ENCODE measurements at regions not wholly inside any gene's neighbourhood (a gene's known extent, or its start where the extent isn't known, plus 50 kb on each side); places are given as distances from the start of the nearest gene placed in this dataset.
"Not testable (repeated sequence)": the region's sequence is repeated elsewhere in the genome, so short reads cannot be mapped to it uniquely, and the experiment has no call there.

GRCh38 chr11:129699711-129700304 lies 115.8 kb upstream of the TMEM45B start:
- DNase-seq (ENCODE audit: low read depth): no peak

GRCh38 chr11:129700701-129701100 lies 114.9 kb upstream of the TMEM45B start:
- no peak for DNase-seq (ENCODE audit: low read depth)

GRCh38 chr11:129701706-129702105 lies 113.9 kb upstream of the TMEM45B start:
- DNase-seq (ENCODE audit: low read depth): no peak

DNA sequence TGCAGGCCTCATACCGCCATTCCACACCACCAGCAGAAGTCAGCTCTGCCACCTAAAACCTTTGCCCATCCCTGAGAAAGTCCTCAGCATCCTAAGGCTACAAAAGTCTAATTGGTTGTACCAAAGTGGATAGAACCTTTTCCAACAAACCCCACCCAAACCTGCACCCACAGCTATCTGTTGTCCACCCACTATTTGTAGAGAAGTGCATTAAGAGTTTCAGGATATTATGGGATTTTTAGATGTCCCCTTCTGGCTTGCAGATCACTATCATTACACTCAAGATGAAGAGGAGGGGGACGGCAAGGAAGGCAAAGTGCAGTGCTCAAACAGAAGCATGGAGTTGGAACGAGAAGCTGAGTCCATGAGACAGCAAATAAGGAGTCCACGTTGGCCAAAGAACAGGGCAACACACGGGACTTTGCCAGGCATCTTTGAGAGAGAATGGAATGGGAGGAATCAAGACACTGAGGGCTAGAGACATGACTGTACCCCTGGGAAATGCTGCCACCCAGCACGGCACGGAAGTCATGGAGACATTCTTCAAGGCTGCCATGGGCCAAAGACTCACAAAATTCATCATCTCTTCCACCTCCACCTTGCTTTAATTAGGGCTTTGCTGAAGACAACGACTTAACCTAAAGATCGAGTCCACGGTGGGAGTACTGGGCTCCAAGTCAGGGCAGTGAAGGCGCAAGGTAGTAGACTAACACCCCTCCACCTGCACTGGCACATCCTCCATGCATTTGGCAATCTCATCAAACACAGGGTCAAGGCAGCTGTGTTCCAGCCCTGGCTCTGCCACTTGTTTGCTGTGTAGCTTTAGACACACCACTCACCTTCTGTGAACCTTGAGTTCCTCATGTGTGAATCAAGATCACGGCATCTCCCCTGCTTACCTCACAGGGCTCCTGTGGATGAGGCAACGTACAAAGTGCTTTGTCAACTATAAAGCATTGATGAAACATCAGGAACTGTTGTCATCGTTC lies 112.9 kb upstream of the TMEM45B start:
- DNase-seq (ENCODE audit: low read depth): no peak

GRCh38 chr11:129703846-129704245 lies 111.8 kb upstream of the TMEM45B start:
- no peak for DNase-seq (ENCODE audit: low read depth)

DNA sequence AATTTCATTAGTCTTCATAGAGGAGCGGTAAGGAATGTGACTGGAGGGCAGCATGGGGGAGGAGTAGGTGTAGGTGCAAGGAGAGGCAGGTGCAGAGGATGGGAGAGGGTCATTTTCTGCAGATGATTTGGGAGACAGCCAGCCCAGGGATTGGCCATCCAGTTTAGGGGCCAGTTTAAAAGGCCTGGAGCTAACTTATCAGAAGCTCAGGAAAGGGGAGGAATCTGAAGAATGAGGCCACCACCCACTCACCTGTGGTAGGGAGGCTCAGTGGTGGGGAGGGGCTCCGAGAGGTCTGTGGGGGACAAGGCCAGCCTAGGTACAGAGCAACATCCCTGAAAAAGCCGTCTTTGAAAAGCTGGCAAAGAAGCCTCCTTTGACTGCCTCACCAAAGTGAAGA lies 110.8 kb upstream of the TMEM45B start:
- no peak for DNase-seq (ENCODE audit: low read depth)

DNA sequence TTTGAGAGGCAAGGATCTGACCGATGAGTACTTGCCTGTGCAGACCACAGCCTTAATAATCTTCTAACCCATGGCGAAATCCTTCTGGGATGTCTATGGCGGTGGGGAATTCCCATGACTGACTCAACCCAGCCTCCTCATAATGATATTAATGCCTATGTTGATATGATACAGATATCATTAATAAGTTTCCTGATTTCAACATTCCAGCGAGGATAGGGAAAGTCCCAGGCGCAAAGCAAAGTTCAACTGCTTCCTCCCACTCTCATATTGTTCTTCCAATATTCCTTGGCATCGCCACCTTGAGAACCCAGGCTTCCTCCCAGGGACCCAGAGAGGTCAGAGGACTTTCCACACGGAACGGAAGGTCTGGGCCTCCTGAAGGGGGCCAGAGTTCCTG lies 110.3 kb upstream of the TMEM45B start:
- no peak for DNase-seq (ENCODE audit: low read depth)

DNA sequence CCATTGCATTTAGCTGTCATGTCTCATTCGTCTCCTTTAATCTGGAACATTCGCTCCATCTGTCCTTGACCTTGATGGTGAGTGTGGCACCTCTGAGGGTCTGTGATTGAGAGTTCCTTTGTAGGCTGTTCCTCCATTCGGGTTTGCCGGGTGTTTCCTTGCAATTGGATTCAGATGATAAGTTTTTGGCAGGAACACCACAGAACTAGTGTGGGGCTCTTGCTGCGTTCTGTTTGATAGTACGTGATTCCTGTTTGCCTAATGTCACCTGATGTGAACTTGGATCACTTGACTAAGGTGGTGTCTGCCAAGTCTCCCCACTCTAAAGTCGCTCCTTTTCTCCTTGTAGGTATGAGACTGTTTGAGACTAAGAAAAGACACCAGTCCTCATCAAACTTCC lies 109.7 kb upstream of the TMEM45B start:
- DNase-seq (ENCODE audit: low read depth): no peak

- DNase-seq (ENCODE audit: low read depth): no peak
Measured at GRCh38 chr11:129709801-129710398, 105.7 kb upstream of the TMEM45B start.

GRCh38 chr11:129710423-129710822 lies 105.2 kb upstream of the TMEM45B start:
- DNase-seq (ENCODE audit: low read depth): no peak

GRCh38 chr11:129711760-129712159 lies 103.9 kb upstream of the TMEM45B start:
- DNase-seq (ENCODE audit: low read depth): no peak

GRCh38 chr11:129712486-129713240 lies 103.0 kb upstream of the TMEM45B start:
- DNase-seq (ENCODE audit: low read depth): not testable (repeated sequence)

GRCh38 chr11:129719037-129719436 lies 96.6 kb upstream of the TMEM45B start:
- DNase-seq (ENCODE audit: low read depth): no peak

GRCh38 chr11:129720156-129720555 lies 95.5 kb upstream of the TMEM45B start:
- DNase-seq (ENCODE audit: low read depth): no peak

- no peak for DNase-seq (ENCODE audit: low read depth)
Measured at GRCh38 chr11:129720994-129721393, 94.7 kb upstream of the TMEM45B start.

DNA sequence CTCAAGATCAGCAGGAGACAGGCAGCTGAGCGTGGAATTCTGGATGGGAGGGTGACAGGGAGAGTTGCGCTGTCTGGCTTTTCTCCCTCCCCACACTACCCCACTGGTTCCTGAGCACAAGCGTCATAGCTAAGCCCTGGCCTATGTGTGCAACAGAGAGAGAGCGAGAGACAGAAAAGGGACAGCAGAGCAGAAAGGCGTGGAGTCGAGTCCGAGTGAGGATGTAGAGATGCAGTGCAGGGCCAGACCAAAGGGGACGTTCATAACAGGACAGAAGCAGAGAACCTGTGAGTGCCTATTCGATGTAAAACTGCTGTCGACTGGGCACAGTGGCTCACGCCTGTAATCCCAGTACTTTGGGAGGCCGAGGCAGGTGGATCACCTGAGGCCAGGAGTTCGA lies 94.0 kb upstream of the TMEM45B start:
- DNase-seq (ENCODE audit: low read depth): no peak

DNA sequence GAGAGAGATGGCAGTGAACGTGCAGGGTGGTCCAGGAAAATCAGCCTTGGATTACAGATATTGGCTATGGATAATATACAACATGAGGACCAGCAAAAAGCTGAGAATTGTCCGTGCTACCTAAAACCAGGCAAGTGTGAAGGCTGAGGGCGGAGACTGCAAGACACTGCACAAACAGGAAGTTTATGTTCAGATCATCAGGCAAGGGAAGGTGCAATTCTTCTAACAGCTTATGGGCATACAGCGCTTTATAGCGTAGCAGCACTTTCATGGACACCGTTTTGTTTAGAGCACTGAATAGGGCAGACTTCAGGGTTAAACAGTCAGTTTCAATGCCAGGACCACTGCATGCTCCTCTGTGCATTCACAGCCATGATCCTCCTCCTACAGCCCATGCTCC lies 93.1 kb upstream of the TMEM45B start:
- DNase-seq (ENCODE audit: low read depth): no peak

- DNase-seq (ENCODE audit: low read depth): no peak
Measured at GRCh38 chr11:129723146-129723760, 92.4 kb upstream of the TMEM45B start.

GRCh38 chr11:129723761-129724162 lies 91.9 kb upstream of the TMEM45B start:
- DNase-seq (ENCODE audit: low read depth): no peak

- DNase-seq (ENCODE audit: low read depth): no peak
Measured at GRCh38 chr11:129724866-129725265, 90.8 kb upstream of the TMEM45B start.

DNA sequence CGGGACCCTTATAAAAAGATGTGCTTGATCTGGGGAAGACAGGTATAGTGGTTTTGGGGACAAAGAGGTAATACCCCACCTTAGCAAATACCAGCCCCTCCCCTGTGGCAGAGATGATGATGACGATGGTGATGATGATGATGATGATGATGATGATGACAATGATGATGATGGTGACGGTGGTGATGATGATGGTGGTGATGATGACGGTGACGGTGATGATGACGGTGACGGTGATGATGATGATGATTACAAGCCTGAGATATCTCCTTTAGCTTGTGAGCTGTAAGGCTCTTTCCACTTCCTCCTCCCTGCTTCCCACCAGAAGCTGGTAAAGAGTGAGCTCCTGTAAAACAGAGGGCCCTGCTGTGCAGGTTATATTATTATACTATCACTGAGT lies 89.5 kb upstream of the TMEM45B start:
- no peak for DNase-seq (ENCODE audit: low read depth)

- no peak for DNase-seq (ENCODE audit: low read depth)
Measured at GRCh38 chr11:129728581-129728980, 87.1 kb upstream of the TMEM45B start.
